Endothelial cell of umbilical vein (primary cell): ENCODE measurements at regions not wholly inside any gene's neighbourhood (a gene's known extent, or its start where the extent isn't known, plus 50 kb on each side); places are given as distances from the start of the nearest gene placed in this dataset.

Source experiments
- BruUV-seq: library from RNA; stranded (reverse); fragments of 400-500 nt; replicated peaks from 2 replicates; lab custom pipeline; 2021; lab: Mats Ljungman, UMichigan
- CTCF ChIA-PET: fragments of 300-600, 350-600 bp; sonication (Branson Sonifier 250); formaldehyde crosslinking; loops from one replicate; lab custom pipeline; 2021; ENCODE audit warnings: antibody characterized with exemption, inconsistent platforms; lab: Charles Lee
- POLR2A ChIA-PET: fragments of 300-600, 350-600 bp; sonication (Branson Sonifier 250); formaldehyde crosslinking; loops from one replicate; lab custom pipeline; 2021; ENCODE audit warnings: antibody characterized with exemption, inconsistent platforms; lab: Charles Lee
- DNase-seq: peaks from one replicate; pipeline ENCODE4 v3.0.0-alpha.2; 2011; ENCODE audit warnings: low read depth, low spot score
- FAIRE-seq: peaks from 2 replicates; lab custom pipeline; 2011; peaks lifted over from hg19 to GRCh38; lab: Jason Lieb, UNC
- H2AFZ ChIP-seq: 2 replicates; pipeline ENCODE4 v1.6.0; 2012; ENCODE audit warnings: low read depth, low read length, control low read depth, inconsistent platforms
- H3K27ac ChIP-seq: 2 replicates; pipeline ENCODE4 v1.5.1; 2011; ENCODE audit warnings: low read depth, mild to moderate bottlenecking, control low read depth, low read length, moderate library complexity; ENCODE audit not compliant: insufficient read depth
- H3K27me3 ChIP-seq, 2 experiments: 2 replicates each; pipeline versions ENCODE4 v1.6.0 to v1.6.1; 2011; ENCODE audit warnings: low read length in 2 of 2, mixed read lengths in 1 of 2; ENCODE audit not compliant: control insufficient read depth in 2 of 2, insufficient read depth in 2 of 2
- H3K36me3 ChIP-seq, 2 experiments: 2 replicates in 1 of 2; 3 replicates in 1 of 2; pipeline ENCODE4 v1.5.1; 2011; ENCODE audit warnings: low read length in 2 of 2, mild to moderate bottlenecking in 1 of 2, moderate library complexity in 1 of 2; ENCODE audit not compliant: control insufficient read depth in 2 of 2, insufficient read depth in 2 of 2; ENCODE audit errors: extremely low read depth in 1 of 2
- H3K4me1 ChIP-seq: 3 replicates; pipeline ENCODE4 v1.5.1; 2011; ENCODE audit warnings: mild to moderate bottlenecking, low read length; ENCODE audit not compliant: control insufficient read depth, insufficient read depth; ENCODE audit errors: extremely low read depth
- H3K4me2 ChIP-seq: 2 replicates; pipeline ENCODE4 v1.6.1; 2011; ENCODE audit warnings: low read length, control low read depth, mixed read lengths; ENCODE audit not compliant: insufficient read depth
- H3K4me3 ChIP-seq, 3 experiments: fragments of 200-600 bp in 1 of 3; sonication (generic), shearing (Covaris generic) in 1 of 3; replicated peaks in 1 of 3; 2 replicates each; pipeline ENCODE4 v1.5.1; 2011 to 2016; ENCODE audit warnings: control low read depth in 3 of 3, low read length in 3 of 3, mild to moderate bottlenecking in 2 of 3, inconsistent platforms in 1 of 3, low read depth in 1 of 3, moderate library complexity in 1 of 3; ENCODE audit not compliant: insufficient read depth in 1 of 3
- H3K79me2 ChIP-seq: 2 replicates; pipeline ENCODE4 v1.6.0; 2012; ENCODE audit warnings: low read length, inconsistent platforms; ENCODE audit not compliant: control insufficient read depth, insufficient read depth
- H3K9ac ChIP-seq: replicated peaks from 2 replicates; pipeline ENCODE3; 2011; ENCODE audit warnings: low read length, control low read depth; ENCODE audit not compliant: insufficient read depth; ENCODE audit errors: extremely low read depth
- H3K9me1 ChIP-seq: replicated peaks from 3 replicates; pipeline ENCODE4 v1.6.0; 2011; ENCODE audit warnings: mild to moderate bottlenecking, low read length; ENCODE audit not compliant: control insufficient read depth, insufficient read depth; ENCODE audit errors: extremely low read depth
- H3K9me3 ChIP-seq: replicated peaks from 2 replicates; pipeline ENCODE4 v1.5.1; 2012; ENCODE audit warnings: low read length, inconsistent platforms; ENCODE audit not compliant: control insufficient read depth, insufficient read depth
- H4K20me1 ChIP-seq: replicated peaks from 2 replicates; pipeline ENCODE3; 2011; ENCODE audit warnings: mild to moderate bottlenecking, low read length; ENCODE audit not compliant: control insufficient read depth, insufficient read depth; ENCODE audit errors: extremely low read depth
- EZH2 ChIP-seq: IDR thresholded peaks from 2 replicates; pipeline ENCODE4 v1.6.1; 2012; ENCODE audit warnings: borderline replicate concordance, low read depth, mild to moderate bottlenecking, moderate library complexity, low read length, inconsistent platforms; ENCODE audit not compliant: severe bottlenecking
- FOS ChIP-seq: IDR thresholded peaks from 2 replicates; pipeline ENCODE4 v1.6.1; 2011; ENCODE audit warnings: mild to moderate bottlenecking, low read length, moderate library complexity, borderline replicate concordance; ENCODE audit not compliant: insufficient read depth
- GATA2 ChIP-seq: IDR thresholded peaks from 2 replicates; pipeline ENCODE4 v1.7.0; 2011; ENCODE audit warnings: low read depth, mild to moderate bottlenecking, moderate library complexity, mixed read lengths, low read length; ENCODE audit not compliant: insufficient read length, insufficient read depth
- JUN ChIP-seq: IDR thresholded peaks from 2 replicates; pipeline ENCODE4 v1.6.1; 2011; ENCODE audit warnings: borderline replicate concordance, low read depth; ENCODE audit not compliant: insufficient read length, insufficient read depth
- MYC ChIP-seq: IDR thresholded peaks from one replicate; pipeline ENCODE4 v1.6.1; 2011; ENCODE audit warnings: mild to moderate bottlenecking, low read depth, low read length
- POLR2A ChIP-seq: IDR thresholded peaks from 2 replicates; pipeline ENCODE4 v1.6.1; 2012; ENCODE audit warnings: low read depth, mild to moderate bottlenecking, control low read depth, low read length
- POLR2AphosphoS5 ChIP-seq: IDR thresholded peaks from 2 replicates; pipeline ENCODE4 v1.6.1; 2012; ENCODE audit warnings: low read depth, mild to moderate bottlenecking, control low read depth, low read length, moderate library complexity; ENCODE audit not compliant: insufficient read depth
- dilution Hi-C: fragments of 300-500 bp; cut with MboI; formaldehyde crosslinking; loops from one replicate; pipeline ENCODE4 v1.15.0; 2019; ENCODE audit warnings: low sequenced_read_pairs; ENCODE audit not compliant: extremely low pct_ligation_motif_present
- intact Hi-C: fragments of 100-400 bp; cut with micrococcal nuclease; formaldehyde crosslinking; loops from one replicate; pipeline ENCODE4 v1.10.0; 2022
- TF ChIP-seq, protein P1 (sequence below), 2 donors: IDR thresholded peaks; 1 replicate in 1 of 2; 2 replicates in 1 of 2; pipeline ENCODE4 v1.5.1; 2011; ENCODE audit warnings: low read length in 2 of 2, mild to moderate bottlenecking in 2 of 2, moderate library complexity in 2 of 2, control low read depth in 1 of 2, inconsistent platforms in 1 of 2, low read depth in 1 of 2; ENCODE audit not compliant: insufficient read depth in 1 of 2; ENCODE audit errors: extremely low read depth in 1 of 2

DNA sequence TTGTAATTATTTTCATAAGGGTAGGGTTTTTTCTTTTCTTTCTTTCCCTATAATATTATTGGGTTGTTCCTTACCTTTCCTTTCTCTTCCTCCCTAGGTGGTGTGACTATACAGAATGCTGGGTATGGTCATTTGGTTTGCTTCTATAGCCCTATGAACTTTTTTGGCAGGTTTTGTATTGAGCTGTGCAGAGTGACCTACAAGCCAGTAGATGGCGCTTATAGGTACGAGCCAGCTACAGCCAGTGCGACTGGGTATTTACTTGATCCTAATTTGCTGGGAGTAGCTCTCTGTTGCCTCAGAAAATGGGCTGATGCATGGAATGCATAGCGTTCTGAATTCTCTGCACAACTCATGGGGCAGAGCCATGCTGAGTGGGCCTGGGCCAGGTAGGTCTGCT is 423.3 kb downstream of the MAGEE1 start:
- H3K4me3 ChIP-seq = no peak overlapping the region
- H4K20me1 ChIP-seq = no peaks in the 10 kb centered on the region
- POLR2A ChIA-PET = no interaction called here
- no TSS peak for BruUV-seq
- H3K4me2 ChIP-seq = no peak overlapping the region
- DNase-seq (no peak), FAIRE-seq (no peak)
- TF ChIP-seq EZH2 (no peak), JUN (no peak), GATA2 (no peak), POLR2AphosphoS5 (no peak), MYC (no peak), FOS (no peak), POLR2A (no peak)
- TF ChIP-seq, protein P1, sequence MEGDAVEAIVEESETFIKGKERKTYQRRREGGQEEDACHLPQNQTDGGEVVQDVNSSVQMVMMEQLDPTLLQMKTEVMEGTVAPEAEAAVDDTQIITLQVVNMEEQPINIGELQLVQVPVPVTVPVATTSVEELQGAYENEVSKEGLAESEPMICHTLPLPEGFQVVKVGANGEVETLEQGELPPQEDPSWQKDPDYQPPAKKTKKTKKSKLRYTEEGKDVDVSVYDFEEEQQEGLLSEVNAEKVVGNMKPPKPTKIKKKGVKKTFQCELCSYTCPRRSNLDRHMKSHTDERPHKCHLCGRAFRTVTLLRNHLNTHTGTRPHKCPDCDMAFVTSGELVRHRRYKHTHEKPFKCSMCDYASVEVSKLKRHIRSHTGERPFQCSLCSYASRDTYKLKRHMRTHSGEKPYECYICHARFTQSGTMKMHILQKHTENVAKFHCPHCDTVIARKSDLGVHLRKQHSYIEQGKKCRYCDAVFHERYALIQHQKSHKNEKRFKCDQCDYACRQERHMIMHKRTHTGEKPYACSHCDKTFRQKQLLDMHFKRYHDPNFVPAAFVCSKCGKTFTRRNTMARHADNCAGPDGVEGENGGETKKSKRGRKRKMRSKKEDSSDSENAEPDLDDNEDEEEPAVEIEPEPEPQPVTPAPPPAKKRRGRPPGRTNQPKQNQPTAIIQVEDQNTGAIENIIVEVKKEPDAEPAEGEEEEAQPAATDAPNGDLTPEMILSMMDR (IDR thresholded peaks at IDR 0.05; ENCODE audit: extremely low read depth in 1 of 2, insufficient read depth in 1 of 2, low read depth in 1 of 2, low read length in 2 of 2) = peak in 1 of 2 donors; percentile 5
- intact Hi-C loops = no loop called here
- no peaks in the 10 kb centered on the region for H3K4me1 ChIP-seq
- H3K9ac ChIP-seq = no peak overlapping the region
- no peaks in the 10 kb centered on the region for H3K9me3 ChIP-seq
- no peaks in the 10 kb centered on the region for H3K79me2 ChIP-seq
- no peaks in the 10 kb centered on the region for H3K9me1 ChIP-seq
- H2AFZ ChIP-seq = no peak overlapping the region
- H3K27ac ChIP-seq = no peak overlapping the region
- H3K27me3 ChIP-seq = no peaks in the 10 kb centered on the region
- no peaks in the 10 kb centered on the region for H3K36me3 ChIP-seq
- dilution Hi-C loops = no loop called here
- CTCF ChIA-PET = interaction anchor here (0.9 kb wide), 1 partner anchor 778 kb away, joined by 3 read pairs; no protein-coding TSS in a partner anchor
